Erythroblast (primary cell): ENCODE measurements at regions not wholly inside any gene's neighbourhood (a gene's known extent, or its start where the extent isn't known, plus 50 kb on each side); places are given as distances from the start of the nearest gene placed in this dataset.
"Not testable (repeated sequence)": the region's sequence is repeated elsewhere in the genome, so short reads cannot be mapped to it uniquely, and the experiment has no call there.

Experiments used
- GATA1 ChIP-seq: IDR thresholded peaks from 2 replicates; pipeline ENCODE4 v1.6.1; 2011; ENCODE audit warnings: low read depth, mild to moderate bottlenecking, control low read depth, low read length, moderate library complexity
- POLR2A ChIP-seq: IDR thresholded peaks from 2 replicates; pipeline ENCODE4 v1.6.1; 2011; ENCODE audit warnings: mild to moderate bottlenecking, low read length

DNA sequence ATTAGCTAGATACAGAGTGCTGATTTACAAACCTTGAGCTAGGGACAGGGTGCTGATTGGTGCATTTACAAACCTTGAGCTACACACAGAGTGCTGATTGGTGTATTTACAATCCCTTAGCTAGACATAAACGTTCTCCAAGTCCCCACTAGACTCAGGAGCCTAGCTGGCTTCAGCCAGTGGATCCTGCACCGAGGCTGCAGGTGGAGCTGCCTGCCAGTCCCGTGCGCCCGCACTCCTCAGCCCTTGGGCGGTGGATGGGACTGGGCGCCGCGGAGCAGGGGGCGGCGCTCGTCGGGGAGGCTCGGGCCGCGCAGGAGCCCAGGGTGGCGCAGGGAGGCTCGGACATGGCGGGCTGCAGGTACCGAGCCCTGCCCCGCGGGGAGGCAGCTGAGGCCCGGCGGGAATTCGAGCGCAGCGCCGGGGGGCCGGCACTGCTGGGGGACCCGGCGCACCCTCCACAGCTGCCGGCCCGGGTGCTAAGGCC is 157.7 kb downstream of the BRD1 start:
- not testable (repeated sequence) for TF ChIP-seq POLR2A, GATA1
